Body of pancreas (tissue), 4 donors: ENCODE measurements at regions not wholly inside any gene's neighbourhood (a gene's known extent, or its start where the extent isn't known, plus 50 kb on each side); places are given as distances from the start of the nearest gene placed in this dataset.

Source experiments
- ATAC-seq: fragments of 150-250 bp; one replicate; pipeline ENCODE4 v1.9.1; 2016
- DNase-seq, 4 donors: peaks; one replicate each; pipeline ENCODE4 v3.0.0-alpha.2; 2019
- H3K27ac ChIP-seq, 4 donors: fragments of 200-600 bp; sonication (generic); 1 replicate in 3 of 4; 2 replicates in 1 of 4; pipeline versions ENCODE4 v1.5.1 to v1.6.1; 2016 to 2019; ENCODE audit warnings: mild to moderate bottlenecking in 1 of 4, mixed read lengths in 1 of 4, moderate library complexity in 1 of 4
- H3K27me3 ChIP-seq, 2 donors: fragments of 200-600 bp; sonication (generic); one replicate each; pipeline ENCODE4 v1.6.0; 2016; ENCODE audit warnings: mild to moderate bottlenecking in 1 of 2
- H3K36me3 ChIP-seq, 2 donors: fragments of 200-600 bp; sonication (generic); replicated peaks in 1 of 2; 2 replicates each; pipeline ENCODE4 v1.5.1; 2016; ENCODE audit warnings: low read depth in 2 of 2; ENCODE audit not compliant: insufficient read depth in 1 of 2
- H3K4me1 ChIP-seq: fragments of 200-600 bp; sonication (generic); one replicate; pipeline ENCODE4 v1.6.0; 2016
- H3K4me3 ChIP-seq, 2 donors: fragments of 200-600 bp; sonication (generic); 1 replicate in 1 of 2; 2 replicates in 1 of 2; pipeline ENCODE4 v1.5.1; 2016 to 2019
- H3K9me3 ChIP-seq, 3 donors: fragments of 200-600 bp; sonication (generic); 1 replicate in 2 of 3; 2 replicates in 1 of 3; pipeline ENCODE4 v1.5.1; 2016
- POLR2A ChIP-seq, 3 donors: fragments of 450-650 bp; IDR thresholded peaks; one replicate each; pipeline ENCODE4 v1.6.1; 2016; ENCODE audit warnings: antibody characterized with exemption in 3 of 3, mild to moderate bottlenecking in 2 of 3
- WGBS, 2 donors: methylation state at CpG; one replicate each; pipeline ENCODE4 v1.1.5; 2017; 5-methylcytosine and 5-hydroxymethylcytosine counted together
- intact Hi-C: fragments of 100-400 bp; cut with DNase I; formaldehyde crosslinking; loops from one replicate; pipeline ENCODE4 v1.15.1; 2023
- TF ChIP-seq, protein P1 (sequence below), 7 experiments: fragments of 450-650 bp in 4 of 7; fragments of 200-600 bp in 3 of 7; sonication (generic) in 3 of 7; IDR thresholded peaks; one replicate each; pipeline ENCODE4 v1.5.1; 2016 to 2019; ENCODE audit warnings: antibody characterized with exemption in 7 of 7

DNA sequence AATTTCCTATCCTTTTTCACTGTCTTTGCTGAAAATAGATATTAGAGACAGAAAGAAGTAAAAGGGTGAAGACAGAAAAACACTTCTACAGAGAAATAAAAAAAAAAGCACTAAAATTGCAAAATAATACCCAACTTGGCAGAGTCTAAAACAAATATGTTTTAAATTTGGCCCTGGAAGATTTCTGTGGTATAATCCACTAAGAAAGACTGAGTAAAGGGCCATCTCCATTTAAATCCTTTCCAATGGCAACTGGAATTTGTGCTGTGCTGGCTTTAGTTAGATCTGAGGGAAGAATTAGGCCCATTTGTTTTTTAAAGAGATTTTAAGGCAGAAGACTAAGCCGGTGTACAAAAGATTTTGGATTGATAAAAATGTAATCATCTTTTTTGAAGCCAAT is 321.2 kb downstream of the GJA1 start:
- Histone ChIP-seq H3K9me3 (no peaks in the 10 kb centered on the region), H3K27me3 (no peaks in the 10 kb centered on the region), H3K36me3 (no peaks in the 10 kb centered on the region), H3K4me1 (no peaks in the 10 kb centered on the region), H3K27ac (no peak overlapping the region), H3K4me3 (no peak overlapping the region)
- no peak for TF ChIP-seq POLR2A (IDR thresholded peaks at IDR 0.05)
- TF ChIP-seq, protein P1, sequence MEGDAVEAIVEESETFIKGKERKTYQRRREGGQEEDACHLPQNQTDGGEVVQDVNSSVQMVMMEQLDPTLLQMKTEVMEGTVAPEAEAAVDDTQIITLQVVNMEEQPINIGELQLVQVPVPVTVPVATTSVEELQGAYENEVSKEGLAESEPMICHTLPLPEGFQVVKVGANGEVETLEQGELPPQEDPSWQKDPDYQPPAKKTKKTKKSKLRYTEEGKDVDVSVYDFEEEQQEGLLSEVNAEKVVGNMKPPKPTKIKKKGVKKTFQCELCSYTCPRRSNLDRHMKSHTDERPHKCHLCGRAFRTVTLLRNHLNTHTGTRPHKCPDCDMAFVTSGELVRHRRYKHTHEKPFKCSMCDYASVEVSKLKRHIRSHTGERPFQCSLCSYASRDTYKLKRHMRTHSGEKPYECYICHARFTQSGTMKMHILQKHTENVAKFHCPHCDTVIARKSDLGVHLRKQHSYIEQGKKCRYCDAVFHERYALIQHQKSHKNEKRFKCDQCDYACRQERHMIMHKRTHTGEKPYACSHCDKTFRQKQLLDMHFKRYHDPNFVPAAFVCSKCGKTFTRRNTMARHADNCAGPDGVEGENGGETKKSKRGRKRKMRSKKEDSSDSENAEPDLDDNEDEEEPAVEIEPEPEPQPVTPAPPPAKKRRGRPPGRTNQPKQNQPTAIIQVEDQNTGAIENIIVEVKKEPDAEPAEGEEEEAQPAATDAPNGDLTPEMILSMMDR (IDR thresholded peaks at IDR 0.05), result no peak
- ATAC-seq, result no peak
- 67 to 82% methylated on average over 1 of the region's 1 CpG for WGBS, 2 donors
- DNase-seq, result no peak
- intact Hi-C loops, result no loop called here

GRCh38 chr6:121759370-121759769 is 323.9 kb downstream of the GJA1 start:
- ATAC-seq, result no peak
- Histone ChIP-seq H3K27me3 (no peaks in the 10 kb centered on the region), H3K4me1 (no peaks in the 10 kb centered on the region), H3K36me3 (no peaks in the 10 kb centered on the region), H3K27ac (no peak overlapping the region), H3K9me3 (no peaks in the 10 kb centered on the region), H3K4me3 (no peak overlapping the region)
- no peak for DNase-seq
- TF ChIP-seq, protein P1 (IDR thresholded peaks at IDR 0.05), result no peak
- TF ChIP-seq POLR2A (IDR thresholded peaks at IDR 0.05), result no peak
- 68 to 69% methylated on average over 1 of the region's 1 CpG for WGBS, 2 donors
- intact Hi-C loops, result no loop called here

DNA sequence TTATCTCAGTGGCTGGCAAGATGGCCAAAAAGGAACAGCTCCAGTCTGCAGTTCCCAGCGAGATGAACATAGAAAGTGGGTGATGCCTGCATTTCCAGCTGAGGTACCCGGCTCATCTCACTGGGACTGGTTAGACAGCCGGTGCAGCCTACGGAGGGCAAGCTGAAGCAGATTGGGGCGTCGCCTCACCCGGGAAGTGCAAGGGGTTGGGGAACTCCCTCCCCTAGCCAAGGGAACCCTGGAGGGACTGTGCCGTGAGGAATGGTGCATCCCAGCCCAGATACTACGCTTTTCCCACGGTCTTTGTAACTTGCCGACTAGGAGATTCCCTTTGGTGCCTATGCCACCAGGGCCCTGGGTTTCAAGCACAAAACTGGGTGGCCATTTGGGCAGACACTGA is 324.7 kb downstream of the GJA1 start:
- no peak overlapping the region for H3K4me3 ChIP-seq
- intact Hi-C loops, result no loop called here
- no peaks in the 10 kb centered on the region for H3K4me1 ChIP-seq
- DNase-seq, result no peak
- TF ChIP-seq POLR2A (IDR thresholded peaks at IDR 0.05), result no peak
- TF ChIP-seq, protein P1 (IDR thresholded peaks at IDR 0.05), result no peak
- H3K36me3 ChIP-seq, result no peaks in the 10 kb centered on the region
- H3K9me3 ChIP-seq, result no peaks in the 10 kb centered on the region
- no peak for ATAC-seq
- H3K27ac ChIP-seq, result no peak overlapping the region
- 77 to 80% methylated on average over 11 of the region's 11 CpGs for WGBS, 2 donors
- H3K27me3 ChIP-seq, result no peaks in the 10 kb centered on the region

GRCh38 chr6:121760745-121761144 is 325.3 kb downstream of the GJA1 start:
- H3K27ac ChIP-seq, result no peak overlapping the region
- ATAC-seq, result no peak
- H3K9me3 ChIP-seq, result no peaks in the 10 kb centered on the region
- no peaks in the 10 kb centered on the region for H3K36me3 ChIP-seq
- intact Hi-C loops, result no loop called here
- no peaks in the 10 kb centered on the region for H3K4me1 ChIP-seq
- H3K27me3 ChIP-seq, result no peaks in the 10 kb centered on the region
- no peak overlapping the region for H3K4me3 ChIP-seq
- TF ChIP-seq, protein P1 (IDR thresholded peaks at IDR 0.05), result no peak
- no peak for TF ChIP-seq POLR2A (IDR thresholded peaks at IDR 0.05)
- WGBS, 2 donors, result 33 to 62% methylated on average over 1 to 5 of the region's 5 CpGs
- DNase-seq, result no peak

- WGBS, 2 donors, result 84 to 85% methylated on average over 3 of the region's 3 CpGs
These were observed 329.0 kb downstream of the GJA1 start for GRCh38 chr6:121764493-121764892.

More at GRCh38 chr6:121764493-121764892, 329.0 kb downstream of the GJA1 start:
- no peak overlapping the region for H3K27ac ChIP-seq
- no peaks in the 10 kb centered on the region for H3K27me3 ChIP-seq
- H3K4me3 ChIP-seq, result no peak overlapping the region
- ATAC-seq, result no peak
- no peaks in the 10 kb centered on the region for H3K36me3 ChIP-seq
- TF ChIP-seq, protein P1 (IDR thresholded peaks at IDR 0.05), result no peak
- TF ChIP-seq POLR2A (IDR thresholded peaks at IDR 0.05), result no peak
- no peak for DNase-seq
- no peaks in the 10 kb centered on the region for H3K9me3 ChIP-seq
- H3K4me1 ChIP-seq, result no peaks in the 10 kb centered on the region
- intact Hi-C loops, result no loop called here
